ENCODE measurements at regions not wholly inside any gene's neighbourhood (a gene's known extent, or its start where the extent isn't known, plus 50 kb on each side); places are given as distances from the start of the nearest gene placed in this dataset.

DNA sequence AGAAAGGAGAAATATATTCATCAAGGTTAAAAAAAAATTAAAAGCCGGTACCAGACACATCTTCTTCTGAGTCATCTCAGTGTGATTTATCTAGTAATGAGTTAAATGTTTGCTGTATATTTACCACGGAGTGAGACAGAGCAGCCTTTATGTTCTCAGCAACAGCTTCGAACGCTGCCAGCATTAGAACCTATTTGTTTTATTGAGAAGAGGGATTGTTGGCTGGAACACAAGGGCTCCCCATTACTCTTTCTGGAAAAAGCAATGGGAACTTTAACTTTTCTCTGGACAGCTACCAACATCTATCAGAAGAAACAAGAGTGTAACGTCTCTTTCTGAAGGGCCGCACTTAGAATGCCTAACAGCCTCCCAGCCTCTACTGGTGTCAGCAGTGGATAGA lies 105.3 kb upstream of the TAB2 start:
- no peak for DNase-seq (ENCODE audit: low spot score)
- H4K20me1 ChIP-seq (ENCODE audit: insufficient read depth, poor library complexity, severe bottlenecking): no peaks in the 10 kb centered on the region
- H3K79me2 ChIP-seq: no peaks in the 10 kb centered on the region
- H3K4me2 ChIP-seq: no peak overlapping the region
- WGBS (ENCODE audit: low lambda C conversion rate, missing lambda C conversion rate): 71% methylated on average over 6 of the region's 6 CpGs
- no peaks in the 10 kb centered on the region for H3K9me2 ChIP-seq (replicated peaks; ENCODE audit: insufficient read depth)
- H2AFZ ChIP-seq: no peak overlapping the region
- no peak overlapping the region for H3K27ac ChIP-seq
- no peak overlapping the region for H3K4me3 ChIP-seq
- H3K27me3 ChIP-seq: no peaks in the 10 kb centered on the region
- no peaks in the 10 kb centered on the region for H3K36me3 ChIP-seq (replicated peaks; ENCODE audit: insufficient read depth, low read depth)
- no peak for TF ChIP-seq CTCF (IDR thresholded peaks at IDR 0.05; ENCODE audit: poor library complexity)
- no peak for TF ChIP-seq EZH2 (IDR thresholded peaks at IDR 0.05; ENCODE audit: borderline replicate concordance)
- TF ChIP-seq EZH2phosphoT487 (IDR thresholded peaks at IDR 0.05; ENCODE audit: low read depth, severe bottlenecking, unreplicated experiment): no peak
- H3K4me1 ChIP-seq (ENCODE audit: insufficient read depth): peaks cover 8% of the 10 kb centered on the region
- H3K9me3 ChIP-seq (ENCODE audit: low read depth): no peaks in the 10 kb centered on the region

DNA sequence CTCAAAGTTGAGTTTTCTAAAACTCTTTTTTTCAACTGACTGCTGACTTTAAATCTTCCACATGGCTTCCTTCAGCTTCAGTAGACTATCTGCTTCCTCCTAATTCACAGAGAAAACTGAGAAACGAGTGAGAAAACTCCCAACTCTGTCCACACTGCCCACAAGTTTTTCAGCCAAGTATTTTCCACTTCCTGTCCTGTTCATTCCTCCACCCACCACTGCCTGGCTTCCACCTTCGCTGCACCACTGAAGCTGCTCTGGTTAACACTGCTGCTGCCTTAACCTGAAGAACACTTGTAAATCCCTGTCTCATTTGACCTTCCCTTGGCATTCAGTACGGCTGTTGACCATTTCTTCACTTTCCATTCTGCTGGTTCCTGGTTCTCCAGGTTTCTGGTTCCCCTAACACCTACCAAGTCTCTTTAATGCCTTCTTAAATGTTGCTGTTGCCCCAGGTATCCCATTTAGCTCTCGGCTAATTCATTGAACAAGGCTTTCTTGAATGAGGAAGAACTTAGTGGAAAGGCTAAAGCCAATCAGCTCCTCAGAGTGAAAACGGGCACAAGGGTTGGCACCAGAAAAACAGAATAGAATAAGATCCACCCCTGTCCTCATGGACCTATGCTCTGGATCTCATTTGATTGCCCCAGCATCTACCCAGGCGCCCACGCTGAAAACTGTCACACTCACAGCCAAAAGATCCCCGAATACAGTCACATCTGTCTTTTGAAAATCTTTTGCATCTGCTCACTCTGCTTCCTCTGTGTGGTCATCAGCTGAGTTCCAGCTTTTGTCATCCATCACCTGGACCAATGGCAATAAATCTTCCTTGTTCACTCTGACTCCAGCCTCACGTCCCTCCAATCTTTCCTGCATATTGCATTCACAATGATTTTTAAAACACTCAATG lies 104.4 kb upstream of the TAB2 start:
- H3K4me3 ChIP-seq: no peak overlapping the region
- no peaks in the 10 kb centered on the region for H3K27me3 ChIP-seq
- peaks cover 8% of the 10 kb centered on the region for H3K4me1 ChIP-seq (ENCODE audit: insufficient read depth)
- DNase-seq (ENCODE audit: low spot score): no peak
- TF ChIP-seq EZH2phosphoT487 (IDR thresholded peaks at IDR 0.05; ENCODE audit: low read depth, severe bottlenecking, unreplicated experiment): no peak
- no peak for TF ChIP-seq EZH2 (IDR thresholded peaks at IDR 0.05; ENCODE audit: borderline replicate concordance)
- TF ChIP-seq CTCF (IDR thresholded peaks at IDR 0.05; ENCODE audit: poor library complexity): no peak
- H2AFZ ChIP-seq: no peak overlapping the region
- 88% methylated on average over 9 of the region's 9 CpGs for WGBS (ENCODE audit: low lambda C conversion rate, missing lambda C conversion rate)
- no peaks in the 10 kb centered on the region for H3K36me3 ChIP-seq (replicated peaks; ENCODE audit: insufficient read depth, low read depth)
- H4K20me1 ChIP-seq (ENCODE audit: insufficient read depth, poor library complexity, severe bottlenecking): no peaks in the 10 kb centered on the region
- no peaks in the 10 kb centered on the region for H3K9me3 ChIP-seq (ENCODE audit: low read depth)
- H3K79me2 ChIP-seq: no peaks in the 10 kb centered on the region
- no peak overlapping the region for H3K27ac ChIP-seq
- no peaks in the 10 kb centered on the region for H3K9me2 ChIP-seq (replicated peaks; ENCODE audit: insufficient read depth)
- H3K4me2 ChIP-seq: no peak overlapping the region

- no peak for TF ChIP-seq EZH2 (IDR thresholded peaks at IDR 0.05; ENCODE audit: borderline replicate concordance)
- TF ChIP-seq EZH2phosphoT487 (IDR thresholded peaks at IDR 0.05; ENCODE audit: low read depth, severe bottlenecking, unreplicated experiment): no peak
- TF ChIP-seq CTCF (IDR thresholded peaks at IDR 0.05; ENCODE audit: poor library complexity): no peak
- Histone ChIP-seq H3K4me3 (no peak overlapping the region), H2AFZ (no peak overlapping the region), H4K20me1 (ENCODE audit: insufficient read depth, poor library complexity, severe bottlenecking) (no peaks in the 10 kb centered on the region), H3K4me2 (no peak overlapping the region), H3K27me3 (no peaks in the 10 kb centered on the region), H3K9me2 (replicated peaks; ENCODE audit: insufficient read depth) (no peaks in the 10 kb centered on the region), H3K27ac (no peak overlapping the region), H3K79me2 (no peaks in the 10 kb centered on the region), H3K4me1 (ENCODE audit: insufficient read depth) (peaks cover 8% of the 10 kb centered on the region), H3K36me3 (replicated peaks; ENCODE audit: insufficient read depth, low read depth) (no peaks in the 10 kb centered on the region), H3K9me3 (ENCODE audit: low read depth) (no peaks in the 10 kb centered on the region)
- WGBS (ENCODE audit: low lambda C conversion rate, missing lambda C conversion rate): 84% methylated on average over 4 of the region's 4 CpGs
- no peak for DNase-seq (ENCODE audit: low spot score)
Measured at GRCh38 chr6:149213829-149214228, 103.7 kb upstream of the TAB2 start.

Measured in hepatocyte (in vitro differentiated cells).